GM18508 (cell line): ENCODE measurements at regions not wholly inside any gene's neighbourhood (a gene's known extent, or its start where the extent isn't known, plus 50 kb on each side); places are given as distances from the start of the nearest gene placed in this dataset.

Source experiments
- ATAC-seq: cut with Tn5 transposase; IDR thresholded peaks from one replicate; pipeline ENCODE4 v1.9.1; 2021; ENCODE audit warnings: moderate number of reproducible peaks; ENCODE audit not compliant: insufficient read depth, unreplicated experiment

- no peak for ATAC-seq
Observed at GRCh38 chr11:8740129-8740528, 57.5 kb downstream of the RPL27A start.

GRCh38 chr11:8744423-8744822 lies 61.8 kb downstream of the RPL27A start:
- ATAC-seq: no peak

- no peak for ATAC-seq
Observed at GRCh38 chr11:8745431-8746253, 63.0 kb downstream of the RPL27A start.

- no peak for ATAC-seq
Observed at GRCh38 chr11:8746331-8746974, 63.9 kb downstream of the RPL27A start.

- ATAC-seq: no peak
Observed at GRCh38 chr11:8747173-8747572, 64.6 kb downstream of the RPL27A start.

GRCh38 chr11:8748317-8748716 lies 65.7 kb downstream of the RPL27A start:
- no peak for ATAC-seq

GRCh38 chr11:8749202-8749601 lies 66.6 kb downstream of the RPL27A start:
- ATAC-seq: no peak

GRCh38 chr11:8754241-8754640 lies 71.6 kb downstream of the RPL27A start:
- ATAC-seq: no peak

- no peak for ATAC-seq
Observed at GRCh38 chr11:8756201-8756600, 73.6 kb downstream of the RPL27A start.

GRCh38 chr11:8757047-8757446 lies 74.5 kb downstream of the RPL27A start:
- no peak for ATAC-seq

GRCh38 chr11:8757533-8757932 lies 74.9 kb downstream of the RPL27A start:
- ATAC-seq: no peak

GRCh38 chr11:8758619-8759169 lies 76.1 kb downstream of the RPL27A start:
- ATAC-seq: no peak

- ATAC-seq: no peak
Observed at GRCh38 chr11:8759634-8760033, 77.0 kb downstream of the RPL27A start.

- no peak for ATAC-seq
Observed at GRCh38 chr11:8760896-8761295, 78.3 kb downstream of the RPL27A start.

GRCh38 chr11:8763070-8763685 lies 80.6 kb downstream of the RPL27A start:
- ATAC-seq: no peak

- no peak for ATAC-seq
Observed at GRCh38 chr11:8765294-8765693, 82.7 kb downstream of the RPL27A start.

GRCh38 chr11:8766043-8766987 lies 83.7 kb downstream of the RPL27A start:
- no peak for ATAC-seq

GRCh38 chr11:8766988-8767374 lies 84.4 kb downstream of the RPL27A start:
- no peak for ATAC-seq

GRCh38 chr11:8767466-8768142 lies 85.0 kb downstream of the RPL27A start:
- ATAC-seq: no peak
